HepG2 (cell line): ENCODE measurements at regions not wholly inside any gene's neighbourhood (a gene's known extent, or its start where the extent isn't known, plus 50 kb on each side); places are given as distances from the start of the nearest gene placed in this dataset.

ENCODE experiments used
- ATAC-seq: fragments of 200-7000 bp; cut with Tn5 transposase; 3 replicates; pipeline ENCODE4 v1.9.1; 2020; ENCODE audit warnings: mild to moderate bottlenecking, moderate library complexity
- BruUV-seq: library from RNA; stranded (reverse); fragments of 400-500 nt; replicated peaks from 2 replicates; lab custom pipeline; 2021; lab: Mats Ljungman, UMichigan
- CTCF ChIA-PET: fragments of 300-600 bp; formaldehyde crosslinking; extraction: SDS; loops from one replicate; lab custom pipeline; 2021; ENCODE audit warnings: low total read pairs, inconsistent platforms, low intra/inter-chr PET ratio; lab: Yijun Ruan, JAX
- POLR2A ChIA-PET: fragments of 350-600 bp; sonication (Branson Sonifier 250); formaldehyde crosslinking; loops from one replicate; lab custom pipeline; 2020; ENCODE audit warnings: antibody characterized with exemption, inconsistent platforms; lab: Yijun Ruan, JAX
- DNase-seq: peaks from one replicate; pipeline ENCODE4 v3.0.0-alpha.2; 2015; ENCODE audit warnings: low spot score
- FAIRE-seq: peaks from 3 replicates; lab custom pipeline; 2011; peaks lifted over from hg19 to GRCh38; lab: Jason Lieb, UNC
- H2AFZ ChIP-seq: one replicate; pipeline ENCODE4 v1.6.1; 2011; ENCODE audit warnings: low read length, inconsistent platforms
- H3K27ac ChIP-seq: fragments of 300-600 bp; 3 replicates; pipeline ENCODE4 v1.8.0; 2011; ENCODE audit warnings: mixed run types, mild to moderate bottlenecking, mixed read lengths, low read length, inconsistent platforms; ENCODE audit not compliant: insufficient read depth; ENCODE audit errors: extremely low read length
- H3K27me3 ChIP-seq, 2 experiments: fragments of 200-600 bp in 1 of 2; 2 replicates in 1 of 2; 3 replicates in 1 of 2; pipeline versions ENCODE4 v1.6.0 to v1.8.0; 2011; ENCODE audit warnings: low read length in 2 of 2, mild to moderate bottlenecking in 2 of 2, moderate library complexity in 2 of 2, inconsistent platforms in 1 of 2; ENCODE audit not compliant: insufficient read depth in 2 of 2, control insufficient read depth in 1 of 2
- H3K36me3 ChIP-seq, 2 experiments: fragments of 200-600 bp in 1 of 2; replicated peaks in 1 of 2; 2 replicates in 1 of 2; 3 replicates in 1 of 2; pipeline versions ENCODE4 v1.5.1 to v1.8.0; 2011; ENCODE audit warnings: low read length in 2 of 2, inconsistent platforms in 1 of 2; ENCODE audit not compliant: insufficient read depth in 2 of 2, control insufficient read depth in 1 of 2
- H3K4me1 ChIP-seq: 2 replicates; pipeline ENCODE4 v1.5.1; 2012; ENCODE audit warnings: low read length, inconsistent platforms; ENCODE audit not compliant: insufficient read depth
- H3K4me2 ChIP-seq: 2 replicates; pipeline ENCODE4 v1.6.0; 2011; ENCODE audit warnings: low read depth, low read length, inconsistent platforms
- H3K4me3 ChIP-seq, 3 experiments: fragments of 200-600 bp in 1 of 3; sonication (generic), shearing (Covaris generic) in 1 of 3; replicated peaks in 1 of 3; 2 replicates each; pipeline ENCODE4 v1.5.1; 2011 to 2016; ENCODE audit warnings: low read length in 3 of 3, inconsistent platforms in 2 of 3, low read depth in 2 of 3, mild to moderate bottlenecking in 2 of 3, control low read depth in 1 of 3, mixed read lengths in 1 of 3; ENCODE audit not compliant: insufficient read depth in 1 of 3
- H3K79me2 ChIP-seq: one replicate; pipeline ENCODE4 v1.6.1; 2011; ENCODE audit warnings: low read length, inconsistent platforms; ENCODE audit not compliant: insufficient read depth
- H3K9ac ChIP-seq: 2 replicates; pipeline ENCODE4 v1.6.0; 2011; ENCODE audit warnings: mild to moderate bottlenecking, low read depth, low read length, inconsistent platforms; ENCODE audit not compliant: insufficient read depth
- H3K9me3 ChIP-seq: 2 replicates; pipeline ENCODE4 v1.5.1; 2012; ENCODE audit warnings: mild to moderate bottlenecking, low read length
- H4K20me1 ChIP-seq: 2 replicates; pipeline ENCODE4 v1.6.0; 2011; ENCODE audit warnings: inconsistent platforms, mild to moderate bottlenecking, low read length, moderate library complexity; ENCODE audit not compliant: insufficient read depth
- AKNA ChIP-seq: sonication (generic); formaldehyde crosslinking; IDR thresholded peaks from 2 replicates; pipeline ENCODE4 v1.4.0; 2020; ENCODE audit warnings: missing genetic modification reagents, borderline replicate concordance
- EHMT2 ChIP-seq: fragments of 200-600 bp; sonication (generic); IDR thresholded peaks from 2 replicates; pipeline ENCODE4 v1.7.0; 2017; ENCODE audit warnings: antibody characterized with exemption, low read depth, low read length, borderline replicate concordance
- GRHL1 ChIP-seq: sonication (generic); formaldehyde crosslinking; conservative IDR thresholded peaks from 2 replicates; pipeline ENCODE4 v1.8.0; 2022; ENCODE audit warnings: missing genetic modification reagents
- HMG20A ChIP-seq: IDR thresholded peaks from 2 replicates; pipeline ENCODE4 v1.6.1; 2016; ENCODE audit warnings: borderline replicate concordance
- IRF2 ChIP-seq: IDR thresholded peaks from 2 replicates; pipeline ENCODE4 v1.6.1; 2018; ENCODE audit warnings: missing genetic modification reagents, missing compliant biosample characterization
- JUND ChIP-seq: sonication (generic); formaldehyde crosslinking; IDR thresholded peaks from 2 replicates; pipeline ENCODE4 v1.8.0; 2022; ENCODE audit warnings: mild to moderate bottlenecking, missing genetic modification reagents
- NFE2L2 ChIP-seq: fragments of 150-350 bp; IDR thresholded peaks from 2 replicates; pipeline ENCODE4 v1.6.1; 2014; ENCODE audit warnings: low read length
- SIX4 ChIP-seq: sonication (generic); formaldehyde crosslinking; IDR thresholded peaks from 2 replicates; pipeline ENCODE4 v1.4.0; 2020; ENCODE audit warnings: missing genetic modification reagents
- SMARCC2 ChIP-seq: fragments of 450-650 bp; IDR thresholded peaks from 2 replicates; pipeline ENCODE4 v1.6.1; 2017; ENCODE audit warnings: antibody characterized with exemption, mild to moderate bottlenecking
- WIZ ChIP-seq: sonication (generic); formaldehyde crosslinking; IDR thresholded peaks from 2 replicates; pipeline ENCODE4 v1.5.1; 2020; ENCODE audit warnings: mild to moderate bottlenecking, missing genetic modification reagents
- ZKSCAN8 ChIP-seq: IDR thresholded peaks from 2 replicates; pipeline ENCODE4 v1.6.1; 2016; ENCODE audit warnings: borderline replicate concordance, missing genetic modification reagents, missing compliant biosample characterization
- ZNF251 ChIP-seq: sonication (generic); formaldehyde crosslinking; IDR thresholded peaks from 2 replicates; pipeline ENCODE4 v1.9.0; 2021; ENCODE audit warnings: mild to moderate bottlenecking, missing genetic modification reagents
- ZNF441 ChIP-seq: sonication (generic); formaldehyde crosslinking; IDR thresholded peaks from 2 replicates; pipeline ENCODE4 v1.7.0; 2021; ENCODE audit warnings: missing genetic modification reagents, borderline replicate concordance
- ZNF468 ChIP-seq: sonication (generic); formaldehyde crosslinking; IDR thresholded peaks from 2 replicates; pipeline ENCODE4 v1.8.0; 2022; ENCODE audit warnings: mild to moderate bottlenecking, moderate library complexity, missing genetic modification reagents
- WGBS: methylation state at CpG from one replicate; pipeline ENCODE4 v1.1.6; 2017; ENCODE audit warnings: low lambda C conversion rate; 5-methylcytosine and 5-hydroxymethylcytosine counted together
- in situ Hi-C: cut with HindIII; loops from 2 replicates; pipeline ENCODE4 v1.10.0; 2017; ENCODE audit warnings: low pct_unique_long_range_greater_than_20kb; ENCODE audit not compliant: extremely low pct_ligation_motif_present
- intact Hi-C: fragments of 100-400 bp; cut with micrococcal nuclease; formaldehyde crosslinking; loops from one replicate; pipeline ENCODE4 v1.10.0; 2022; ENCODE audit not compliant: unreplicated experiment
- TF ChIP-seq, protein P1 (sequence below): sonication (generic); formaldehyde crosslinking; conservative IDR thresholded peaks from 2 replicates; pipeline ENCODE4 v1.8.1; 2023; ENCODE audit warnings: missing genetic modification reagents

GRCh38 chr10:4459531-4459930, 366.5 kb upstream of the AKR1E2 start:
- no peak overlapping the region for H3K27ac ChIP-seq
- FAIRE-seq: peak; percentile 64
- peak; percentile 95 for DNase-seq
- no peaks in the 10 kb centered on the region for H3K36me3 ChIP-seq
- in situ Hi-C loops: no loop called here
- intact Hi-C loops: no loop called here
- POLR2A ChIA-PET: no interaction called here
- H3K9ac ChIP-seq: no peak overlapping the region
- no peaks in the 10 kb centered on the region; a peak in 1 of 5 replicates for H3K27me3 ChIP-seq
- no peaks in the 10 kb centered on the region for H3K9me3 ChIP-seq
- H3K4me2 ChIP-seq: no peak overlapping the region
- WGBS: 0% methylated on average over 5 of the region's 5 CpGs
- H3K79me2 ChIP-seq: no peaks in the 10 kb centered on the region
- no peak overlapping the region for H2AFZ ChIP-seq
- H4K20me1 ChIP-seq: no peaks in the 10 kb centered on the region
- CTCF ChIA-PET: no interaction called here
- no TSS peak for BruUV-seq
- H3K4me1 ChIP-seq: peaks cover 17% of the 10 kb centered on the region
- H3K4me3 ChIP-seq: no peak overlapping the region
- peak; percentile 100 for ATAC-seq
- TF ChIP-seq ZNF441 (no peak), HMG20A (CRISPR knock-in tag) (peak; percentile 72; the same call in 1 of the 2 replicates), EHMT2 (0 out of 2 replicates have a peak, but pooled peaks have one; percentile 38), IRF2 (CRISPR knock-in tag) (peak; percentile 47; the same call in 1 of the 2 replicates), WIZ (CRISPR knock-in tag) (no peak), AKNA (CRISPR knock-in tag) (no peak), ZKSCAN8 (CRISPR knock-in tag) (no peak), GRHL1 (no peak), SIX4 (CRISPR knock-in tag) (no peak), ZNF251 (CRISPR knock-in tag) (no peak), ZNF468 (CRISPR knock-in tag) (no peak), NFE2L2 (no peak), SMARCC2 (no peak), JUND (CRISPR knock-in tag) (peak; percentile 85)
- TF ChIP-seq, protein P1, sequence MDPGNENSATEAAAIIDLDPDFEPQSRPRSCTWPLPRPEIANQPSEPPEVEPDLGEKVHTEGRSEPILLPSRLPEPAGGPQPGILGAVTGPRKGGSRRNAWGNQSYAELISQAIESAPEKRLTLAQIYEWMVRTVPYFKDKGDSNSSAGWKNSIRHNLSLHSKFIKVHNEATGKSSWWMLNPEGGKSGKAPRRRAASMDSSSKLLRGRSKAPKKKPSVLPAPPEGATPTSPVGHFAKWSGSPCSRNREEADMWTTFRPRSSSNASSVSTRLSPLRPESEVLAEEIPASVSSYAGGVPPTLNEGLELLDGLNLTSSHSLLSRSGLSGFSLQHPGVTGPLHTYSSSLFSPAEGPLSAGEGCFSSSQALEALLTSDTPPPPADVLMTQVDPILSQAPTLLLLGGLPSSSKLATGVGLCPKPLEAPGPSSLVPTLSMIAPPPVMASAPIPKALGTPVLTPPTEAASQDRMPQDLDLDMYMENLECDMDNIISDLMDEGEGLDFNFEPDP (CRISPR knock-in tag): no peak
